CD4-positive, CD25-positive, alpha-beta regulatory T cell (primary cell): ENCODE measurements at regions not wholly inside any gene's neighbourhood (a gene's known extent, or its start where the extent isn't known, plus 50 kb on each side); places are given as distances from the start of the nearest gene placed in this dataset.

Source experiments
- ATAC-seq, 2 donors: fragments of 150-1000 bp; cut with Tn5 transposase; one replicate each; pipeline ENCODE4 v1.10.0; 2021; ENCODE audit warnings: low read depth in 2 of 2, moderate number of reproducible peaks in 2 of 2, moderate library complexity in 1 of 2
- DNase-seq, 3 donors: peaks; one replicate each; pipeline versions ENCODE4 v3.0.0 to v3.0.0-alpha.2; 2012 to 2022; ENCODE audit warnings: mixed read lengths in 1 of 3
- H3K27ac ChIP-seq: one replicate; pipeline ENCODE4 v1.7.0; 2013; ENCODE audit warnings: mild to moderate bottlenecking, low read length; ENCODE audit not compliant: insufficient read depth, poor library complexity, severe bottlenecking
- H3K27me3 ChIP-seq: one replicate; pipeline ENCODE4 v1.7.0; 2013; ENCODE audit warnings: low read length; ENCODE audit not compliant: control insufficient read depth, insufficient read depth
- H3K36me3 ChIP-seq: one replicate; pipeline ENCODE4 v1.7.0; 2013; ENCODE audit warnings: mild to moderate bottlenecking, low read length, moderate library complexity; ENCODE audit not compliant: control insufficient read depth, insufficient read depth
- H3K4me1 ChIP-seq: 2 replicates; pipeline ENCODE4 v1.7.0; 2013; ENCODE audit warnings: mild to moderate bottlenecking, low read length; ENCODE audit not compliant: insufficient read depth, control insufficient read depth, poor library complexity, severe bottlenecking
- H3K4me3 ChIP-seq: one replicate; pipeline ENCODE4 v1.7.0; 2013; ENCODE audit warnings: low read depth, mild to moderate bottlenecking, low read length, moderate library complexity
- H3K9me3 ChIP-seq, 2 experiments: 1 replicate in 1 of 2; 2 replicates in 1 of 2; pipeline ENCODE4 v1.7.0; 2013; ENCODE audit warnings: low read length in 2 of 2, mild to moderate bottlenecking in 1 of 2, moderate library complexity in 1 of 2; ENCODE audit not compliant: control insufficient read depth in 2 of 2
- H3K27ac Mint-ChIP-seq, 3 donors: one replicate each; pipeline ENCODE4 v1.8.0; 2020 to 2022; ENCODE audit warnings: mild to moderate bottlenecking in 3 of 3, mixed read lengths in 3 of 3, moderate library complexity in 2 of 3
- H3K27me3 Mint-ChIP-seq: one replicate; pipeline ENCODE4 v1.8.0; 2022; ENCODE audit warnings: mild to moderate bottlenecking, mixed read lengths
- H3K36me3 Mint-ChIP-seq: one replicate; pipeline ENCODE4 v1.8.0; 2020; ENCODE audit warnings: mixed read lengths
- H3K4me1 Mint-ChIP-seq, 4 donors: one replicate each; pipeline ENCODE4 v1.8.0; 2020 to 2022; ENCODE audit warnings: mixed read lengths in 4 of 4, mild to moderate bottlenecking in 1 of 4
- H3K4me3 Mint-ChIP-seq, 4 donors: one replicate each; pipeline ENCODE4 v1.8.0; 2020 to 2022; ENCODE audit warnings: mild to moderate bottlenecking in 4 of 4, mixed read lengths in 4 of 4, moderate library complexity in 3 of 4
- H3K9me3 Mint-ChIP-seq, 7 donors: one replicate each; pipeline ENCODE4 v1.8.0; 2020 to 2022; ENCODE audit warnings: mixed read lengths in 7 of 7, mild to moderate bottlenecking in 3 of 7, moderate library complexity in 2 of 7

DNA sequence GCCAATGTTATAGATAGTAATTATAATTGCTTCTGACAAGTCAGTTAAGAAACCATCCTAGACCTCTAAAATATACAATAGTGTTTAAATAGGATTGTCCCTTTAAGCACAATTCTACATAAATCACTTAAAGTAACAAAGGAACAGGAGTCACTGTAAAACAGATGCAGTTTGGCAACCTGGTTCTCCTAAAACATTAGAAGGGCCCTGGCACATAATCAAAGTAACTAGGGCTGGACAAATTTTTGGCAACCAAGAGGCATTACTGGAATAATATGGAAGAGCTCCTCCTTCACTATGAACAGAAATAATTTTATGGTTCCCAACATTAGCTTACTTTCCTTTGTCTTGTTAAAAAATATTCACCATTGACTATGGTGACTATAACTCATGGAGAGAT lies 75.0 kb upstream of the CCDC160 start:
- H3K27ac Mint-ChIP-seq = no peak overlapping the region
- Histone ChIP-seq H3K27ac (no peak overlapping the region), H3K4me1 (no peaks in the 10 kb centered on the region), H3K9me3 (no peaks in the 10 kb centered on the region), H3K36me3 (no peaks in the 10 kb centered on the region), H3K27me3 (peaks cover 2% of the 10 kb centered on the region), H3K4me3 (no peak overlapping the region)
- H3K9me3 Mint-ChIP-seq = peaks cover 0 to 4% (median 0%) of the 10 kb centered on the region in 7 donors
- no peak overlapping the region for H3K4me3 Mint-ChIP-seq
- peaks cover 5% of the 10 kb centered on the region for H3K27me3 Mint-ChIP-seq
- DNase-seq = no peak
- H3K4me1 Mint-ChIP-seq = no peaks in the 10 kb centered on the region
- H3K36me3 Mint-ChIP-seq = no peaks in the 10 kb centered on the region
- no peak for ATAC-seq

DNA sequence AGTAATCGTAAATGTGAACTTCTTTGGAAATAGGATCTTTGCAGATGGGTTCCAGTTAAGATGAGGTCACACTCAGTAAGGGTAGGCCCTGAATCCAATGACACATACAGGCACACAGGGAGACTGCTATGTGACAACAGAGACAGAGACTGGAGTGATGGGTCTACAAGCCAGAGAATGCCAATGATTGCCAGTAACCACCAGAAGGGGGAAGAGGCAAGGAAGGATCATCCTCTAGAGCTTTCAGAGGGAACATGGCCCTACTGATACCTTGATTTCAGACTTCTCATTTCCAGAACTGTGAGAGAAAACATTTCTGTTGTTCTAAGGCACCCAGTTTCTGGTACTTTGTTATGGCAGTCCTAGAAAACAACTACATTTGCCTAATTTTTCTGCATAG lies 73.1 kb upstream of the CCDC160 start:
- DNase-seq = no peak
- Mint-ChIP-seq H3K9me3 (peaks cover 0 to 4% (median 0%) of the 10 kb centered on the region in 7 donors), H3K27ac (no peak overlapping the region), H3K4me3 (no peak overlapping the region), H3K27me3 (peaks cover 5% of the 10 kb centered on the region), H3K36me3 (no peaks in the 10 kb centered on the region), H3K4me1 (no peaks in the 10 kb centered on the region)
- Histone ChIP-seq H3K27ac (no peak overlapping the region), H3K4me1 (no peaks in the 10 kb centered on the region), H3K27me3 (peaks cover 2% of the 10 kb centered on the region), H3K4me3 (no peak overlapping the region), H3K36me3 (no peaks in the 10 kb centered on the region), H3K9me3 (no peaks in the 10 kb centered on the region)
- ATAC-seq = no peak

DNA sequence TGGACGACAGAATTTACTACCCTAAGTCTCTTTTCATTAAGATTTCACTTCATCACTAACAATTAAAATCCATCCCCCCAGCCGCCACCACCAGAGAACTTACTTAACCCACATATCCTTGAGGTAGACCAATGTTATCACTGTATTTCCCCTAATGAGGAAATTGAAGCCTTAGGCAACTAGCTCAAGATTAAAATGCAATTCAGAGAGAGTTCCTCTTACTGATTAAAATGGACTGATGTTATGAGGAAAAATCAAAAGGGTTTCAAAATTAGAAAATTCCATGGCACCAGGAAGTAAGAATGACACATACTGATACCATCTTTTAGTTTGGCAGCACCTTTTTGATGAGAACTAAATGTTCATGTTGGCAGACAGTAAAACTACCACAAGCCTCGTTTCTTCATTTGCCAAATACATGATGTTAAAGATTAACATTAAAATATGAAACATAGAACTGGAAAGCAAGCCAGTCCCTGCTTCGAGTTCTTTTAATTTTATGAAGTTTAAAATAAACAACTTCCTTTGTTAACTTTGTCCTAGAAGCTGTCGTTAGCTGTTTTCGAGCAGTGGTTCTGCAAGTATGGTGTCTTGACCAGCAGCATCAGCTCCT lies 69.3 kb upstream of the CCDC160 start:
- Histone ChIP-seq H3K4me1 (no peaks in the 10 kb centered on the region), H3K4me3 (no peak overlapping the region), H3K9me3 (no peaks in the 10 kb centered on the region), H3K27ac (no peak overlapping the region), H3K27me3 (no peaks in the 10 kb centered on the region), H3K36me3 (no peaks in the 10 kb centered on the region)
- Mint-ChIP-seq H3K27me3 (peaks cover 5% of the 10 kb centered on the region), H3K27ac (no peak overlapping the region), H3K36me3 (no peaks in the 10 kb centered on the region), H3K9me3 (peaks cover 0 to 2% (median 0%) of the 10 kb centered on the region in 7 donors), H3K4me1 (peaks cover 0 to 5% (median 1%) of the 10 kb centered on the region in 4 donors), H3K4me3 (no peak overlapping the region)
- DNase-seq (no peak), ATAC-seq (no peak)

DNA sequence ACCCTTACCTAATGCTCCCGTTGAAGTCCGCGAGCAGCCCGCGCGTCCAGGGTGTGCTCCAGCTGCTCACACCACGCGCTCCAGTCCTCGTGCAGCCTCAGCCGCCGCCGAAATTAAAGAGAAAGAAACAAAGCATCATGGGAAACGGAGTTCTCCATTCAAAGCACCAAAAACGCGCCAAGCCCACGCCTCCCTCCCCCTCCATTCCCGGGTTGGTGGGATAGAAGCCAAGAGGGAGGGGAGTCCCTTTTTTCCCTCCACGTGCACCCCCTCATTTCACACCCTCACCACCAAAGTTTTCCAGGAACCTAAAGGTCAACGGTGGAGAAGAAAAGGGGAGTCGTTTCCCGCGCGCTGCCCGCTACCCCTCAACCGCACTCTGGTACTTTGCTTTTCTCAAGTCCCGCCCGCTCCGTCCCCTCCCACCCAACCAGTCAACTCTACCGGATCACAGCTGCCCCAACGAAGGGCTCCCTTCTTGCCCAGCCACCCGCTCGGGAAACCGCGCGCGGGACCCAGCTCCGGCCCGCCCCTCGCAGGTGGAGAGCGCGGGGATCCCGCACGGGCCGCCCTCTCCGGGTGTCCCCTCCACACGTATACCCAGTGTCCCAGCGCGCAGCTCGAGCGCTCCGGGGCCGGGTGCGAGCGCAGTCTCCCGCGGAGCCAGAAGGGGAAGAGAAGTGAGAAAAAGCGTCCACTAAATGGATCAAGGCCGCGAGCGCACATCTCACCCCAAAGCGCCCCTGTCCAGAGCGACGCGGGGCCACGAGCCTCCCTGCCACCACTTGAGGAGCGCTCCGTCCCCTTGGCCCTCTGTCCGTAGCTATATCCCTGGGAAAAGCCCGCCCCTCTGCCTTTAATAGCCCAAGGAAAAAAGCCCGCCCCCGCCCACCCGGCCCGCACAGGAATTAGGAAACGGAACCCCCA lies 65.1 kb upstream of the CCDC160 start:
- H3K36me3 Mint-ChIP-seq = no peaks in the 10 kb centered on the region
- peaks cover 7% of the 10 kb centered on the region for H3K4me1 ChIP-seq
- no peak for ATAC-seq
- no peaks in the 10 kb centered on the region for H3K36me3 ChIP-seq
- H3K27ac Mint-ChIP-seq = no peak overlapping the region
- peak in 2 of 3 donors; percentile 13 to 62 for DNase-seq
- peak overlapping the region; percentile 13 for H3K4me3 ChIP-seq
- peaks cover 7% of the 10 kb centered on the region for H3K27me3 ChIP-seq
- H3K9me3 Mint-ChIP-seq = peaks cover 0 to 4% (median 0%) of the 10 kb centered on the region in 7 donors
- H3K27me3 Mint-ChIP-seq = peaks cover 30% of the 10 kb centered on the region
- no peak overlapping the region for H3K27ac ChIP-seq
- H3K4me1 Mint-ChIP-seq = peaks cover 3 to 13% (median 5%) of the 10 kb centered on the region in 4 donors
- peak overlapping the region; percentile 55 to 87 (median 84) for H3K4me3 Mint-ChIP-seq
- H3K9me3 ChIP-seq = no peaks in the 10 kb centered on the region

GRCh38 chrX:134172588-134173259 lies 64.3 kb upstream of the CCDC160 start:
- ATAC-seq = peak in 1 of 2 donors; percentile 45
- H3K4me3 Mint-ChIP-seq = peak overlapping the region in 3 of 4 donors; percentile 87 to 89 (median 89)
- H3K36me3 Mint-ChIP-seq = no peaks in the 10 kb centered on the region
- H3K27me3 Mint-ChIP-seq = peaks cover 33% of the 10 kb centered on the region
- H3K4me3 ChIP-seq = peak overlapping the region; percentile 58
- peaks cover 0 to 4% (median 0%) of the 10 kb centered on the region in 7 donors for H3K9me3 Mint-ChIP-seq
- peaks cover 12% of the 10 kb centered on the region for H3K27me3 ChIP-seq
- H3K9me3 ChIP-seq = no peaks in the 10 kb centered on the region
- H3K4me1 Mint-ChIP-seq = peaks cover 3 to 13% (median 5%) of the 10 kb centered on the region in 4 donors
- H3K36me3 ChIP-seq = no peaks in the 10 kb centered on the region
- H3K27ac ChIP-seq = no peak overlapping the region
- H3K4me1 ChIP-seq = peaks cover 7% of the 10 kb centered on the region
- peak; percentile 5 to 56 (median 6) for DNase-seq
- H3K27ac Mint-ChIP-seq = no peak overlapping the region

DNA sequence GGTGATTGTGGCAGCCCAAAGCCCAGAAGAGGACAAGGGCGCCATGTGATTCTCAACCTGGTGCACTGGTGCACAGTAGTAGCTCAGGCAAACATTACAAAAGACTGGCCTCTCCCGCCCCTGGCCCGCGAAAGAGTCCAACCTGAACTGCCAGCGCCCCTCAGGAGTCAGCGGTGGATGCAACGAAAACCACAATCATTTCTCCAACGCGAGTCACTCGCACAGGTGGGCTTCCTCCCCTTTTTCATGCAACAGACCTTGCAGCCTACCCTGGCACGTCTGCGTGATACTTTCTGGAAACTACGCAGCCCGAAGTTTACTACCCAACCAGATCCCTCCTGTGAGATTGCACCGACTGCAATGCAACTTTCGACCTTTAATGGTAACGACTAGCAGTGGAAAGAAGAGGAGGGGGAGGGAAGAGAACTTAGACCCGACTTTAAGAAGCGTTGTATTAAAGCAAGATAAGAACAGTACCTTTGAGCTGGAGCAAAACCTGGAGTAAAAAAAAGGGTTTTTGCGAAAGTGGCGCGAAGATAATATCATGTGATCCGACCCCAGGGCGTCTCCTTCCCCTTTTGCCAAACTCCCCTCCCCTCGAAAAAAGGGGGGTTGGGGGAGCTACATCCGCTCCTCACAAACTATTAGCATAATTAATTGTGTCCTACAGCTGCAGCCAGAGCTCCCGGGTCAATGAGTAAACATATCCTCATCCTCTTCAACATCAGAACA lies 63.3 kb upstream of the CCDC160 start:
- Mint-ChIP-seq H3K4me3 (peak overlapping the region; percentile 65 to 89 (median 88)), H3K4me1 (peaks cover 3 to 13% (median 5%) of the 10 kb centered on the region in 4 donors), H3K27me3 (peaks cover 33% of the 10 kb centered on the region), H3K36me3 (no peaks in the 10 kb centered on the region), H3K27ac (no peak overlapping the region), H3K9me3 (peaks cover 0 to 4% (median 0%) of the 10 kb centered on the region in 7 donors)
- ATAC-seq = no peak
- peaks cover 7% of the 10 kb centered on the region for H3K4me1 ChIP-seq
- H3K36me3 ChIP-seq = no peaks in the 10 kb centered on the region
- no peaks in the 10 kb centered on the region for H3K9me3 ChIP-seq
- peak in 1 of 3 donors; percentile 42 for DNase-seq
- H3K27ac ChIP-seq = no peak overlapping the region
- peaks cover 12% of the 10 kb centered on the region for H3K27me3 ChIP-seq
- H3K4me3 ChIP-seq = peak overlapping the region; percentile 19

GRCh38 chrX:134174273-134174660 lies 62.7 kb upstream of the CCDC160 start:
- H3K36me3 Mint-ChIP-seq = no peaks in the 10 kb centered on the region
- peaks cover 3 to 13% (median 5%) of the 10 kb centered on the region in 4 donors for H3K4me1 Mint-ChIP-seq
- ATAC-seq = no peak
- Histone ChIP-seq H3K36me3 (no peaks in the 10 kb centered on the region), H3K27me3 (peaks cover 12% of the 10 kb centered on the region), H3K27ac (no peak overlapping the region), H3K4me3 (no peak overlapping the region), H3K4me1 (peaks cover 7% of the 10 kb centered on the region), H3K9me3 (no peaks in the 10 kb centered on the region)
- peaks cover 33% of the 10 kb centered on the region for H3K27me3 Mint-ChIP-seq
- peaks cover 0 to 4% (median 0%) of the 10 kb centered on the region in 7 donors for H3K9me3 Mint-ChIP-seq
- H3K27ac Mint-ChIP-seq = no peak overlapping the region
- DNase-seq = no peak
- peak overlapping the region; percentile 65 to 89 (median 88) for H3K4me3 Mint-ChIP-seq
